ENCODE measurements at regions not wholly inside any gene's neighbourhood (a gene's known extent, or its start where the extent isn't known, plus 50 kb on each side); places are given as distances from the start of the nearest gene placed in this dataset.

DNA sequence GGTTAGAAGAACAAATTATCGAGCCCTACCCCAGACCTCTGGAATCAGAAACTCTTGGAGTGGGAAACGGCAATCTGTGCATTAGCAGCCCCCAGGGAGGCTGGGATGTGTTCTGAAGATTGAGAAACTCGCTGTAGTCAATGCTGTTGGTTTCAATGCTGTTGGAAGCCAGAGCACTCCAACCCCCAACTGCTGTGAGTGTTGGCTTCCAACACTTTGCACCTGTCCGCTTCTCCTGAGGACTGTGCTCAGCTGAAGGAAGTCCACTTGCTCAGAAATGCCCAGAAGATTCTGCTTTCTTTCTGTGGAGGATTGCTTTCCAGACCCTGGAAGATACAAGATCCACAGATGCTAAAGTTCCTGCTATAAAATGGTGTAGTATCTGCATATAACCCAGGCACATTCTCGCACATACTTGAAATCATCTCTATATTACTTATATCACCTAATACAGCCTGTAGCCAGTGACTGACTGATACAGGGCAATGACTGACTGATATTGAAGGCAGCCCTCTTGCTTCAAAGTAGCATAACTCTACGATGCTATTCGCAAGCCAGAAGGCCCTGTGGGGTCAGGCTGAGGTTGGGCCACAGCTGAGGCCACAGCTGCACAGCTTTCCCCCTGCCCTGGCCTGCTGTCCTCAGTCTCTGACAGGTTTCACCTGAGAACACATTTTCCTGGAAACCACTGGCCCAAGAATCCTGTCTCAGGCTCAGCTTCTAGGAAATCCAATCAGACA lies 757.7 kb upstream of the ID2 start:
- 2% methylated on average over 7 of the region's 7 CpGs for WGBS (ENCODE audit: insufficient coverage, low coverage, missing lambda C conversion rate)
- DNase-seq (ENCODE audit: extremely low read depth in 1 of 4, low spot score in 3 of 4): no peak
- no TSS peak for BruUV-seq (replicated peaks)
- H3K27ac ChIP-seq (ENCODE audit: extremely low read depth, low read depth, low read length): no peak overlapping the region
- no peak overlapping the region for H2AFZ ChIP-seq (ENCODE audit: low read depth, low read length)
- H3K79me2 ChIP-seq (ENCODE audit: control insufficient read depth, insufficient read depth, low read length): no peaks in the 10 kb centered on the region
- H3K4me1 ChIP-seq (replicated peaks in 1 of 2; ENCODE audit: control insufficient read depth in 2 of 2, insufficient read depth in 2 of 2, low read length in 2 of 2): no peaks in the 10 kb centered on the region
- no peak overlapping the region for H3K9ac ChIP-seq (ENCODE audit: insufficient read depth in 1 of 2, low read depth in 2 of 2, low read length in 2 of 2)
- no peak for ATAC-seq
- no peaks in the 10 kb centered on the region for H4K20me1 ChIP-seq (replicated peaks; ENCODE audit: control insufficient read depth, insufficient read depth, low read length)
- no peak for TF ChIP-seq RUNX1 (IDR thresholded peaks at IDR 0.05; ENCODE audit: low read depth)
- TF ChIP-seq PHTF2 (CRISPR knock-in tag; IDR thresholded peaks at IDR 0.05): no peak
- TF ChIP-seq LCOR (CRISPR knock-in tag; IDR thresholded peaks at IDR 0.05): no peak
- TF ChIP-seq ZNF766 (CRISPR knock-in tag; conservative IDR thresholded peaks at IDR 0.05): no peak
- TF ChIP-seq ZNF431 (CRISPR knock-in tag; IDR thresholded peaks at IDR 0.05): no peak
- no peak for TF ChIP-seq MYNN (IDR thresholded peaks at IDR 0.05)
- TF ChIP-seq MYNN (CRISPR knock-in tag; IDR thresholded peaks at IDR 0.05): no peak
- TF ChIP-seq RHOXF2B (CRISPR knock-in tag; conservative IDR thresholded peaks at IDR 0.05): no peak
- TF ChIP-seq ZSCAN32 (CRISPR knock-in tag; IDR thresholded peaks at IDR 0.05): no peak
- TF ChIP-seq ZNF507 (tag; conservative IDR thresholded peaks at IDR 0.05): no peak
- no peak for TF ChIP-seq ZFPM2 (CRISPR knock-in tag; IDR thresholded peaks at IDR 0.05)
- TF ChIP-seq E2F6 (IDR thresholded peaks at IDR 0.05; ENCODE audit: borderline replicate concordance in 1 of 2, extremely low read depth in 1 of 2, insufficient read depth in 1 of 2, insufficient read length in 1 of 2, low read depth in 1 of 2, low read length in 1 of 2, poor library complexity in 1 of 2, severe bottlenecking in 1 of 2): no peak
- TF ChIP-seq, protein P1, sequence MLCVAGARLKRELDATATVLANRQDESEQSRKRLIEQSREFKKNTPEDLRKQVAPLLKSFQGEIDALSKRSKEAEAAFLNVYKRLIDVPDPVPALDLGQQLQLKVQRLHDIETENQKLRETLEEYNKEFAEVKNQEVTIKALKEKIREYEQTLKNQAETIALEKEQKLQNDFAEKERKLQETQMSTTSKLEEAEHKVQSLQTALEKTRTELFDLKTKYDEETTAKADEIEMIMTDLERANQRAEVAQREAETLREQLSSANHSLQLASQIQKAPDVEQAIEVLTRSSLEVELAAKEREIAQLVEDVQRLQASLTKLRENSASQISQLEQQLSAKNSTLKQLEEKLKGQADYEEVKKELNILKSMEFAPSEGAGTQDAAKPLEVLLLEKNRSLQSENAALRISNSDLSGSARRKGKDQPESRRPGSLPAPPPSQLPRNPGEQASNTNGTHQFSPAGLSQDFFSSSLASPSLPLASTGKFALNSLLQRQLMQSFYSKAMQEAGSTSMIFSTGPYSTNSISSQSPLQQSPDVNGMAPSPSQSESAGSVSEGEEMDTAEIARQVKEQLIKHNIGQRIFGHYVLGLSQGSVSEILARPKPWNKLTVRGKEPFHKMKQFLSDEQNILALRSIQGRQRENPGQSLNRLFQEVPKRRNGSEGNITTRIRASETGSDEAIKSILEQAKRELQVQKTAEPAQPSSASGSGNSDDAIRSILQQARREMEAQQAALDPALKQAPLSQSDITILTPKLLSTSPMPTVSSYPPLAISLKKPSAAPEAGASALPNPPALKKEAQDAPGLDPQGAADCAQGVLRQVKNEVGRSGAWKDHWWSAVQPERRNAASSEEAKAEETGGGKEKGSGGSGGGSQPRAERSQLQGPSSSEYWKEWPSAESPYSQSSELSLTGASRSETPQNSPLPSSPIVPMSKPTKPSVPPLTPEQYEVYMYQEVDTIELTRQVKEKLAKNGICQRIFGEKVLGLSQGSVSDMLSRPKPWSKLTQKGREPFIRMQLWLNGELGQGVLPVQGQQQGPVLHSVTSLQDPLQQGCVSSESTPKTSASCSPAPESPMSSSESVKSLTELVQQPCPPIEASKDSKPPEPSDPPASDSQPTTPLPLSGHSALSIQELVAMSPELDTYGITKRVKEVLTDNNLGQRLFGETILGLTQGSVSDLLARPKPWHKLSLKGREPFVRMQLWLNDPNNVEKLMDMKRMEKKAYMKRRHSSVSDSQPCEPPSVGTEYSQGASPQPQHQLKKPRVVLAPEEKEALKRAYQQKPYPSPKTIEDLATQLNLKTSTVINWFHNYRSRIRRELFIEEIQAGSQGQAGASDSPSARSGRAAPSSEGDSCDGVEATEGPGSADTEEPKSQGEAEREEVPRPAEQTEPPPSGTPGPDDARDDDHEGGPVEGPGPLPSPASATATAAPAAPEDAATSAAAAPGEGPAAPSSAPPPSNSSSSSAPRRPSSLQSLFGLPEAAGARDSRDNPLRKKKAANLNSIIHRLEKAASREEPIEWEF (CRISPR knock-in tag; IDR thresholded peaks at IDR 0.05): no peak
- intact Hi-C loops (cut with micrococcal nuclease) (no loop called here), in situ Hi-C loops (cut with MboI) (no loop called here)
- H3K27me3 ChIP-seq (ENCODE audit: control insufficient read depth in 2 of 2, insufficient read depth in 2 of 2, low read length in 2 of 2): no peaks in the 10 kb centered on the region; a peak in 1 of 5 replicates
- no peak overlapping the region for H3K4me3 ChIP-seq
- H3K4me2 ChIP-seq (ENCODE audit: insufficient read depth, low read length): no peak overlapping the region
- no peak for FAIRE-seq
- H3K36me3 ChIP-seq (ENCODE audit: control insufficient read depth, insufficient read depth, low read length): no peaks in the 10 kb centered on the region
- no peaks in the 10 kb centered on the region for H3K9me3 ChIP-seq (replicated peaks; ENCODE audit: control insufficient read depth, insufficient read depth, low read depth, low read length)
- peaks cover 3% of the 10 kb centered on the region for H3K9me1 ChIP-seq (ENCODE audit: control insufficient read depth, insufficient read depth, low read length)
- POLR2A ChIA-PET: no interaction called here
- CTCF ChIA-PET (ENCODE audit: low intra/inter-chr PET ratio): no interaction called here

All from K562 (cell line).